Transverse colon (tissue), 4 donors: ENCODE measurements at regions not wholly inside any gene's neighbourhood (a gene's known extent, or its start where the extent isn't known, plus 50 kb on each side); places are given as distances from the start of the nearest gene placed in this dataset.

Source experiments
- DNase-seq: peaks from one replicate; pipeline ENCODE4 v3.0.0-alpha.2; 2019
- H3K27ac ChIP-seq, 4 donors: fragments of 200-600 bp; sonication (generic); 2 replicates each; pipeline ENCODE4 v1.5.1; 2016 to 2018; ENCODE audit warnings: inconsistent platforms in 4 of 4
- H3K27me3 ChIP-seq: fragments of 200-600 bp; sonication (generic); 2 replicates; pipeline ENCODE4 v1.5.1; 2017; ENCODE audit warnings: inconsistent platforms
- H3K36me3 ChIP-seq, 4 donors: fragments of 200-600 bp; sonication (generic); 2 replicates each; pipeline ENCODE4 v1.5.1; 2017 to 2019; ENCODE audit warnings: inconsistent platforms in 4 of 4
- H3K4me1 ChIP-seq, 4 donors: fragments of 200-600 bp; sonication (generic); 2 replicates each; pipeline ENCODE4 v1.5.1; 2017 to 2020; ENCODE audit warnings: inconsistent platforms in 4 of 4
- H3K4me3 ChIP-seq, 4 donors: fragments of 200-600 bp; sonication (generic); 1 replicate in 1 of 4; 2 replicates in 3 of 4; pipeline versions ENCODE4 v1.5.1 to v1.6.1; 2017 to 2019; ENCODE audit warnings: inconsistent platforms in 4 of 4
- H3K9me3 ChIP-seq, 2 donors: fragments of 200-600 bp; sonication (generic); 2 replicates each; pipeline ENCODE4 v1.5.1; 2017 to 2019; ENCODE audit warnings: inconsistent platforms in 2 of 2
- CTCF ChIP-seq, 5 experiments: fragments of 200-600 bp in 3 of 5; fragments of 450-650 bp in 2 of 5; sonication (generic) in 3 of 5; IDR thresholded peaks; 1 replicate in 2 of 5; 2 replicates in 3 of 5; pipeline ENCODE4 v1.5.1; 2016 to 2017; ENCODE audit warnings: antibody characterized with exemption in 5 of 5, inconsistent platforms in 3 of 5, mild to moderate bottlenecking in 2 of 5, moderate library complexity in 1 of 5
- EP300 ChIP-seq: sonication (generic); formaldehyde crosslinking; IDR thresholded peaks from one replicate; pipeline ENCODE4 v1.6.1; 2017; ENCODE audit warnings: antibody characterized with exemption, low read depth
- POLR2A ChIP-seq: fragments of 450-650 bp; IDR thresholded peaks from one replicate; pipeline ENCODE4 v1.6.1; 2016; ENCODE audit warnings: antibody characterized with exemption, mild to moderate bottlenecking, moderate library complexity
- POLR2AphosphoS5 ChIP-seq, 3 donors: sonication (generic); formaldehyde crosslinking; IDR thresholded peaks; one replicate each; pipeline ENCODE4 v1.6.1; 2016; ENCODE audit warnings: antibody characterized with exemption in 3 of 3
- WGBS, 2 donors: methylation state at CpG; one replicate each; pipeline ENCODE4 v1.1.5; 2018; ENCODE audit warnings: low coverage in 1 of 2; 5-methylcytosine and 5-hydroxymethylcytosine counted together
- in situ Hi-C, 4 donors: fragments of 200-750 bp; cut with MboI; loops; one replicate each; pipeline versions ENCODE4 v1.15.0 to v1.15.1; 2017; ENCODE audit warnings: low sequenced_read_pairs in 3 of 4, low pct_ligation_motif_present in 1 of 4, low pct_unique_long_range_greater_than_20kb in 1 of 4
- intact Hi-C: fragments of 100-400 bp; cut with DNase I; formaldehyde crosslinking; loops from one replicate; pipeline ENCODE4 v1.15.1; 2023; ENCODE audit warnings: low total_unique reads

- 85% methylated on average over 2 of the region's 2 CpGs; no CpG with 5 or more reads in 1 of the 2 donors for WGBS, 2 donors
- intact Hi-C loops, result no loop called here
- H3K27ac ChIP-seq, result no peak overlapping the region
- TF ChIP-seq EP300 (no peak), POLR2AphosphoS5 (IDR thresholded peaks at IDR 0.05) (no peak), POLR2A (no peak), CTCF (IDR thresholded peaks at IDR 0.05) (no peak)
- H3K36me3 ChIP-seq, result no peaks in the 10 kb centered on the region
- H3K4me1 ChIP-seq, result no peaks in the 10 kb centered on the region
- H3K9me3 ChIP-seq, result peaks cover 0 to under 1% of the 10 kb centered on the region in 2 donors
- DNase-seq, result no peak
- in situ Hi-C loops, result no loop called here
- H3K4me3 ChIP-seq, result no peak overlapping the region
- peaks cover 4% of the 10 kb centered on the region for H3K27me3 ChIP-seq
These were observed 84.9 kb downstream of the NPTX2 start for GRCh38 chr7:98702021-98702420.

GRCh38 chr7:98703916-98704315, 86.8 kb downstream of the NPTX2 start:
- in situ Hi-C loops (no loop called here), intact Hi-C loops (no loop called here)
- TF ChIP-seq POLR2A (no peak), EP300 (no peak), POLR2AphosphoS5 (IDR thresholded peaks at IDR 0.05) (no peak), CTCF (IDR thresholded peaks at IDR 0.05) (no peak)
- H3K27me3 ChIP-seq, result peaks cover 8% of the 10 kb centered on the region
- no peak for DNase-seq
- no peaks in the 10 kb centered on the region for H3K9me3 ChIP-seq
- H3K4me1 ChIP-seq, result no peaks in the 10 kb centered on the region
- 63 to 80% methylated on average over 1 to 10 of the region's 10 CpGs for WGBS, 2 donors
- no peak overlapping the region for H3K4me3 ChIP-seq
- H3K27ac ChIP-seq, result no peak overlapping the region
- no peaks in the 10 kb centered on the region for H3K36me3 ChIP-seq

- TF ChIP-seq POLR2A (no peak), POLR2AphosphoS5 (IDR thresholded peaks at IDR 0.05) (no peak), EP300 (no peak)
- H3K27ac ChIP-seq, result no peak overlapping the region
- in situ Hi-C loops, result no loop called here
- H3K36me3 ChIP-seq, result no peaks in the 10 kb centered on the region
- peaks cover 8% of the 10 kb centered on the region for H3K27me3 ChIP-seq
- 40 to 59% methylated on average over 7 to 14 of the region's 14 CpGs for WGBS, 2 donors
- intact Hi-C loops, result no loop called here
- H3K9me3 ChIP-seq, result no peaks in the 10 kb centered on the region
- H3K4me1 ChIP-seq, result no peaks in the 10 kb centered on the region
- DNase-seq, result no peak
- no peak overlapping the region for H3K4me3 ChIP-seq
These were observed 88.5 kb downstream of the NPTX2 start for GRCh38 chr7:98705626-98706025.

GRCh38 chr7:98707076-98707475, 90.0 kb downstream of the NPTX2 start:
- intact Hi-C loops, result no loop called here
- Histone ChIP-seq H3K36me3 (no peaks in the 10 kb centered on the region), H3K4me3 (no peak overlapping the region), H3K27me3 (peaks cover 8% of the 10 kb centered on the region), H3K27ac (no peak overlapping the region), H3K4me1 (no peaks in the 10 kb centered on the region), H3K9me3 (no peaks in the 10 kb centered on the region)
- no peak for DNase-seq
- in situ Hi-C loops, result no loop called here
- WGBS, 2 donors, result 70 to 83% methylated on average over 3 to 4 of the region's 4 CpGs
- TF ChIP-seq CTCF (IDR thresholded peaks at IDR 0.05) (no peak), POLR2A (no peak), POLR2AphosphoS5 (IDR thresholded peaks at IDR 0.05) (no peak), EP300 (no peak)

GRCh38 chr7:98711945-98712344, 94.9 kb downstream of the NPTX2 start:
- intact Hi-C loops, result no loop called here
- no peak for DNase-seq
- TF ChIP-seq EP300 (no peak), POLR2AphosphoS5 (IDR thresholded peaks at IDR 0.05) (no peak), CTCF (IDR thresholded peaks at IDR 0.05) (no peak), POLR2A (no peak)
- H3K4me1 ChIP-seq, result no peaks in the 10 kb centered on the region
- H3K27me3 ChIP-seq, result peaks cover 4% of the 10 kb centered on the region
- H3K4me3 ChIP-seq, result no peak overlapping the region
- H3K27ac ChIP-seq, result no peak overlapping the region
- no peaks in the 10 kb centered on the region for H3K9me3 ChIP-seq
- 90 to 91% methylated on average over 4 to 10 of the region's 10 CpGs for WGBS, 2 donors
- H3K36me3 ChIP-seq, result no peaks in the 10 kb centered on the region
- in situ Hi-C loops, result no loop called here
